ENCODE measurements at regions not wholly inside any gene's neighbourhood (a gene's known extent, or its start where the extent isn't known, plus 50 kb on each side); places are given as distances from the start of the nearest gene placed in this dataset.

DNA sequence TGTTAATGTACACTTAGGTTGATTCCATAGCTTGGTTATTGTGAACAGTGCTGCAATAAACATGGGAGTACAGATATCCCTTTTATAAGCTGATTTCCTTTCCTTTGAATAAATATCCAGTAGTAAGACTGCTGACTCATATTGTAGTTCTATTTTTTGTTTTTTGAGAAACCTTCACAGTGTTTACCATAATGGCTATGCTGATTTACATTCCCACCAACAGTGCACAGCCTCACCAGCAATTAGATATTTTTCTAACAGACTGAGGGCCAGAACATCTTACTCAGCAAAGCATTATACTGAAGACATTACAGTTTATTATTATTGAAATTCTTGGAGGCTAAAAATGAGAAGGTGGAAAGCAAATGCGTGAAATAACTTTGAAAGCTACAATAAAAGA lies 187.3 kb upstream of the HEY2 start:
- H4K20me1 ChIP-seq (ENCODE audit: insufficient read depth), result no peaks in the 10 kb centered on the region
- H3K36me3 ChIP-seq (replicated peaks in 1 of 2; ENCODE audit: control insufficient read depth in 1 of 2, insufficient read depth in 2 of 2, low read length in 1 of 2), result no peaks in the 10 kb centered on the region
- H3K4me1 ChIP-seq (ENCODE audit: control insufficient read depth in 1 of 2, insufficient read depth in 2 of 2, low read depth in 1 of 2, low read length in 1 of 2), result no peaks in the 10 kb centered on the region
- H2AFZ ChIP-seq (ENCODE audit: low read depth), result no peak overlapping the region
- no peaks in the 10 kb centered on the region for H3F3A ChIP-seq (replicated peaks; ENCODE audit: insufficient read depth)
- H3K79me2 ChIP-seq (ENCODE audit: insufficient read depth), result no peaks in the 10 kb centered on the region
- WGBS (ENCODE audit: low lambda C conversion rate), result 47% methylated on average over 1 of the region's 1 CpG
- H3K9me3 ChIP-seq, result no peaks in the 10 kb centered on the region
- no peaks in the 10 kb centered on the region for H3K27me3 ChIP-seq (ENCODE audit: insufficient read depth)
- H3K4me2 ChIP-seq, result no peak overlapping the region
- no peak overlapping the region for H3K4me3 ChIP-seq (ENCODE audit: low read depth in 2 of 2, low read length in 1 of 2)
- POLR2A ChIA-PET, result no interaction called here
- CTCF ChIA-PET, result no interaction called here
- no peak for TF ChIP-seq TCF12 (IDR thresholded peaks at IDR 0.05)
- TF ChIP-seq, protein P1, sequence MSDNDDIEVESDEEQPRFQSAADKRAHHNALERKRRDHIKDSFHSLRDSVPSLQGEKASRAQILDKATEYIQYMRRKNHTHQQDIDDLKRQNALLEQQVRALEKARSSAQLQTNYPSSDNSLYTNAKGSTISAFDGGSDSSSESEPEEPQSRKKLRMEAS (IDR thresholded peaks at IDR 0.05; ENCODE audit: low read depth), result no peak
- no peak for TF ChIP-seq SMC3 (IDR thresholded peaks at IDR 0.05; ENCODE audit: low read depth, low read length)
- TF ChIP-seq, protein P2, sequence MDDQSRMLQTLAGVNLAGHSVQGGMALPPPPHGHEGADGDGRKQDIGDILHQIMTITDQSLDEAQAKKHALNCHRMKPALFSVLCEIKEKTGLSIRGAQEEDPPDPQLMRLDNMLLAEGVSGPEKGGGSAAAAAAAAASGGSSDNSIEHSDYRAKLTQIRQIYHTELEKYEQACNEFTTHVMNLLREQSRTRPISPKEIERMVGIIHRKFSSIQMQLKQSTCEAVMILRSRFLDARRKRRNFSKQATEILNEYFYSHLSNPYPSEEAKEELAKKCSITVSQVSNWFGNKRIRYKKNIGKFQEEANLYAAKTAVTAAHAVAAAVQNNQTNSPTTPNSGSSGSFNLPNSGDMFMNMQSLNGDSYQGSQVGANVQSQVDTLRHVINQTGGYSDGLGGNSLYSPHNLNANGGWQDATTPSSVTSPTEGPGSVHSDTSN (IDR thresholded peaks at IDR 0.05), result no peak
- no peak for TF ChIP-seq EZH2phosphoT487 (IDR thresholded peaks at IDR 0.05; ENCODE audit: borderline replicate concordance, low read depth)
- TF ChIP-seq, protein P3, sequence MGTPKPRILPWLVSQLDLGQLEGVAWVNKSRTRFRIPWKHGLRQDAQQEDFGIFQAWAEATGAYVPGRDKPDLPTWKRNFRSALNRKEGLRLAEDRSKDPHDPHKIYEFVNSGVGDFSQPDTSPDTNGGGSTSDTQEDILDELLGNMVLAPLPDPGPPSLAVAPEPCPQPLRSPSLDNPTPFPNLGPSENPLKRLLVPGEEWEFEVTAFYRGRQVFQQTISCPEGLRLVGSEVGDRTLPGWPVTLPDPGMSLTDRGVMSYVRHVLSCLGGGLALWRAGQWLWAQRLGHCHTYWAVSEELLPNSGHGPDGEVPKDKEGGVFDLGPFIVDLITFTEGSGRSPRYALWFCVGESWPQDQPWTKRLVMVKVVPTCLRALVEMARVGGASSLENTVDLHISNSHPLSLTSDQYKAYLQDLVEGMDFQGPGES (IDR thresholded peaks at IDR 0.05; ENCODE audit: low read depth, low read length), result no peak
- TF ChIP-seq, protein P4, sequence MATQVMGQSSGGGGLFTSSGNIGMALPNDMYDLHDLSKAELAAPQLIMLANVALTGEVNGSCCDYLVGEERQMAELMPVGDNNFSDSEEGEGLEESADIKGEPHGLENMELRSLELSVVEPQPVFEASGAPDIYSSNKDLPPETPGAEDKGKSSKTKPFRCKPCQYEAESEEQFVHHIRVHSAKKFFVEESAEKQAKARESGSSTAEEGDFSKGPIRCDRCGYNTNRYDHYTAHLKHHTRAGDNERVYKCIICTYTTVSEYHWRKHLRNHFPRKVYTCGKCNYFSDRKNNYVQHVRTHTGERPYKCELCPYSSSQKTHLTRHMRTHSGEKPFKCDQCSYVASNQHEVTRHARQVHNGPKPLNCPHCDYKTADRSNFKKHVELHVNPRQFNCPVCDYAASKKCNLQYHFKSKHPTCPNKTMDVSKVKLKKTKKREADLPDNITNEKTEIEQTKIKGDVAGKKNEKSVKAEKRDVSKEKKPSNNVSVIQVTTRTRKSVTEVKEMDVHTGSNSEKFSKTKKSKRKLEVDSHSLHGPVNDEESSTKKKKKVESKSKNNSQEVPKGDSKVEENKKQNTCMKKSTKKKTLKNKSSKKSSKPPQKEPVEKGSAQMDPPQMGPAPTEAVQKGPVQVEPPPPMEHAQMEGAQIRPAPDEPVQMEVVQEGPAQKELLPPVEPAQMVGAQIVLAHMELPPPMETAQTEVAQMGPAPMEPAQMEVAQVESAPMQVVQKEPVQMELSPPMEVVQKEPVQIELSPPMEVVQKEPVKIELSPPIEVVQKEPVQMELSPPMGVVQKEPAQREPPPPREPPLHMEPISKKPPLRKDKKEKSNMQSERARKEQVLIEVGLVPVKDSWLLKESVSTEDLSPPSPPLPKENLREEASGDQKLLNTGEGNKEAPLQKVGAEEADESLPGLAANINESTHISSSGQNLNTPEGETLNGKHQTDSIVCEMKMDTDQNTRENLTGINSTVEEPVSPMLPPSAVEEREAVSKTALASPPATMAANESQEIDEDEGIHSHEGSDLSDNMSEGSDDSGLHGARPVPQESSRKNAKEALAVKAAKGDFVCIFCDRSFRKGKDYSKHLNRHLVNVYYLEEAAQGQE (IDR thresholded peaks at IDR 0.05; ENCODE audit: low read depth, low read length), result no peak
- TF ChIP-seq FOSL2 (IDR thresholded peaks at IDR 0.05; ENCODE audit: borderline replicate concordance, low read depth), result no peak
- TF ChIP-seq CHD2 (IDR thresholded peaks at IDR 0.05; ENCODE audit: low read length, partially characterized antibody), result no peak
- no peak for TF ChIP-seq FOXJ3 (CRISPR knock-in tag; IDR thresholded peaks at IDR 0.05)
- TF ChIP-seq SIN3A (IDR thresholded peaks at IDR 0.05; ENCODE audit: borderline replicate concordance, low read depth, low read length), result no peak
- TF ChIP-seq YY1 (IDR thresholded peaks at IDR 0.05; ENCODE audit: low read depth), result no peak
- H3K9ac ChIP-seq, result no peak overlapping the region
- H3K27ac ChIP-seq (ENCODE audit: low read depth in 2 of 2, low read length in 1 of 2), result no peak overlapping the region
- no peak for DNase-seq
- H3K9me2 ChIP-seq, result no peaks in the 10 kb centered on the region

DNA sequence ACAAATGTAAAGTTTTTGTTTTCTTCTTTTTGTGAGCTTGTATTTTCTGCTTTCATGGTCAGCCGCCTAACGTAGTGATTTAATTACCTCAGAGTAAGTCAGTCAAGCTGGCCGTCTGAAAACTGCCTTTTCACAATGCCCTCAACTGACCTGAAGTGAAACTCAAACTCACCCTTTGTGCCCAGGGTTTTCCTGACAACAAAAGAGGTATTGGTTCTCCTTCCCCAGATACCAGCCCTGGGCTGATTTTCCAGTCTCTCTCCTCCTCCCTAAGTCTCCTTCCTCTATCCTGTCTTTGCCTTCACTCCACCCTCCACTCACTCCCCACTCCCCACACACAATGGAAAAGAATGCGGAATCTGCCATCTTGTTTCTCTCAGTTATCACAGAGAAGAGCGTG lies 184.5 kb upstream of the HEY2 start:
- H3K9me3 ChIP-seq, result no peaks in the 10 kb centered on the region
- TF ChIP-seq EP300 (IDR thresholded peaks at IDR 0.05; ENCODE audit: borderline replicate concordance in 1 of 2, low read depth in 1 of 2, low read length in 1 of 2) (no peak), JUND (IDR thresholded peaks at IDR 0.05) (no peak), FOXJ3 (CRISPR knock-in tag; IDR thresholded peaks at IDR 0.05) (no peak), TCF12 (IDR thresholded peaks at IDR 0.05) (no peak), SMC3 (IDR thresholded peaks at IDR 0.05; ENCODE audit: low read depth, low read length) (no peak)
- TF ChIP-seq, protein P4 (IDR thresholded peaks at IDR 0.05; ENCODE audit: low read depth, low read length), result no peak
- TF ChIP-seq, protein P1 (IDR thresholded peaks at IDR 0.05; ENCODE audit: low read depth), result no peak
- no peaks in the 10 kb centered on the region for H4K20me1 ChIP-seq (ENCODE audit: insufficient read depth)
- no peak overlapping the region for H3K4me3 ChIP-seq (ENCODE audit: low read depth in 2 of 2, low read length in 1 of 2)
- POLR2A ChIA-PET, result no interaction called here
- 2% methylated on average over 5 of the region's 5 CpGs for WGBS (ENCODE audit: low lambda C conversion rate)
- CTCF ChIA-PET, result no interaction called here
- H3K27me3 ChIP-seq (ENCODE audit: insufficient read depth), result no peaks in the 10 kb centered on the region
- no peak overlapping the region for H3K27ac ChIP-seq (ENCODE audit: low read depth in 2 of 2, low read length in 1 of 2)
- H3K79me2 ChIP-seq (ENCODE audit: insufficient read depth), result no peaks in the 10 kb centered on the region
- H3K4me2 ChIP-seq, result no peak overlapping the region
- H3F3A ChIP-seq (replicated peaks; ENCODE audit: insufficient read depth), result no peaks in the 10 kb centered on the region
- no peak overlapping the region for H2AFZ ChIP-seq (ENCODE audit: low read depth)
- no peaks in the 10 kb centered on the region for H3K36me3 ChIP-seq (replicated peaks in 1 of 2; ENCODE audit: control insufficient read depth in 1 of 2, insufficient read depth in 2 of 2, low read length in 1 of 2)
- no peak for DNase-seq
- no peaks in the 10 kb centered on the region for H3K9me2 ChIP-seq
- H3K9ac ChIP-seq, result no peak overlapping the region
- no peaks in the 10 kb centered on the region for H3K4me1 ChIP-seq (ENCODE audit: control insufficient read depth in 1 of 2, insufficient read depth in 2 of 2, low read depth in 1 of 2, low read length in 1 of 2)
